Activated CD8-positive, alpha-beta memory T cell treated with anti-CD3 and anti-CD28 coated beads, Interleukin-2, amount 10 ng/mL, durations not matched to agents 7 days and 5 days (primary cell): ENCODE measurements at regions not wholly inside any gene's neighbourhood (a gene's known extent, or its start where the extent isn't known, plus 50 kb on each side); places are given as distances from the start of the nearest gene placed in this dataset.
"Not testable (repeated sequence)": the region's sequence is repeated elsewhere in the genome, so short reads cannot be mapped to it uniquely, and the experiment has no call there.

Experiments
- ATAC-seq: fragments of 150-1000 bp; cut with Tn5 transposase; one replicate; pipeline ENCODE4 v1.10.0; 2021; ENCODE audit warnings: moderate library complexity
- CTCF ChIA-PET: fragments of 350-600 bp; sonication (Branson Sonifier 250); formaldehyde crosslinking; loops from one replicate; lab custom pipeline; 2021; ENCODE audit warnings: antibody characterized with exemption; lab: Charles Lee
- DNase-seq: peaks from one replicate; pipeline ENCODE4 v3.0.0-alpha.2; 2020
- H3K27ac Mint-ChIP-seq: one replicate; pipeline ENCODE4 v1.8.0; 2021; ENCODE audit warnings: mild to moderate bottlenecking, mixed read lengths
- H3K27me3 Mint-ChIP-seq: one replicate; pipeline ENCODE4 v1.8.0; 2021; ENCODE audit warnings: mixed read lengths
- H3K36me3 Mint-ChIP-seq: one replicate; pipeline ENCODE4 v1.8.0; 2021; ENCODE audit warnings: mild to moderate bottlenecking, mixed read lengths
- H3K4me1 Mint-ChIP-seq: one replicate; pipeline ENCODE4 v1.8.0; 2021; ENCODE audit warnings: mixed read lengths
- H3K4me3 Mint-ChIP-seq: one replicate; pipeline ENCODE4 v1.8.0; 2021; ENCODE audit warnings: mild to moderate bottlenecking, moderate library complexity, mixed read lengths
- H3K9me3 Mint-ChIP-seq: one replicate; pipeline ENCODE4 v1.8.0; 2022; ENCODE audit warnings: low read depth, mixed read lengths

GRCh38 chr5:105659396-105659795 lies 2011.3 kb downstream of the EFNA5 start:
- Mint-ChIP-seq H3K27ac (no peak overlapping the region), H3K36me3 (no peaks in the 10 kb centered on the region)
- ATAC-seq, result no peak

GRCh38 chr5:105640328-105640727 lies 2030.4 kb downstream of the EFNA5 start:
- Mint-ChIP-seq H3K27ac (no peak overlapping the region), H3K27me3 (no peaks in the 10 kb centered on the region), H3K36me3 (no peaks in the 10 kb centered on the region), H3K4me1 (no peaks in the 10 kb centered on the region), H3K4me3 (no peak overlapping the region), H3K9me3 (peaks cover 7% of the 10 kb centered on the region)
- ATAC-seq (no peak), DNase-seq (no peak)
- CTCF ChIA-PET, result no interaction called here

More at GRCh38 chr5:105659396-105659795, 2011.3 kb downstream of the EFNA5 start:
- Mint-ChIP-seq H3K27me3 (no peaks in the 10 kb centered on the region), H3K4me3 (no peak overlapping the region), H3K9me3 (no peaks in the 10 kb centered on the region), H3K4me1 (no peaks in the 10 kb centered on the region)
- CTCF ChIA-PET, result no interaction called here
- no peak for DNase-seq

- ATAC-seq, result no peak
- Mint-ChIP-seq H3K36me3 (no peaks in the 10 kb centered on the region), H3K27me3 (no peaks in the 10 kb centered on the region), H3K4me1 (no peaks in the 10 kb centered on the region), H3K27ac (no peak overlapping the region), H3K9me3 (peaks cover 7% of the 10 kb centered on the region), H3K4me3 (no peak overlapping the region)
- CTCF ChIA-PET, result no interaction called here
- no peak for DNase-seq
Measured at GRCh38 chr5:105639511-105639910, 2031.2 kb downstream of the EFNA5 start.

GRCh38 chr5:105639068-105639467 lies 2031.7 kb downstream of the EFNA5 start:
- no peak for ATAC-seq
- DNase-seq, result no peak
- CTCF ChIA-PET, result no interaction called here

GRCh38 chr5:105638437-105638836 lies 2032.3 kb downstream of the EFNA5 start:
- H3K36me3 Mint-ChIP-seq, result no peaks in the 10 kb centered on the region
- CTCF ChIA-PET, result no interaction called here
- no peaks in the 10 kb centered on the region for H3K27me3 Mint-ChIP-seq
- DNase-seq (no peak), ATAC-seq (no peak)
- no peak overlapping the region for H3K4me3 Mint-ChIP-seq
- H3K27ac Mint-ChIP-seq, result no peak overlapping the region
- no peaks in the 10 kb centered on the region for H3K4me1 Mint-ChIP-seq
- H3K9me3 Mint-ChIP-seq, result peaks cover 7% of the 10 kb centered on the region

More at GRCh38 chr5:105639068-105639467, 2031.7 kb downstream of the EFNA5 start:
- no peaks in the 10 kb centered on the region for H3K36me3 Mint-ChIP-seq
- no peak overlapping the region for H3K4me3 Mint-ChIP-seq
- H3K9me3 Mint-ChIP-seq, result peaks cover 7% of the 10 kb centered on the region
- H3K27me3 Mint-ChIP-seq, result no peaks in the 10 kb centered on the region
- H3K27ac Mint-ChIP-seq, result no peak overlapping the region
- H3K4me1 Mint-ChIP-seq, result no peaks in the 10 kb centered on the region

GRCh38 chr5:105632043-105632442 lies 2038.7 kb downstream of the EFNA5 start:
- Mint-ChIP-seq H3K4me1 (no peaks in the 10 kb centered on the region), H3K9me3 (peaks cover 7% of the 10 kb centered on the region), H3K4me3 (no peak overlapping the region), H3K27me3 (no peaks in the 10 kb centered on the region), H3K27ac (no peak overlapping the region), H3K36me3 (no peaks in the 10 kb centered on the region)
- ATAC-seq, result no peak
- DNase-seq, result no peak
- CTCF ChIA-PET, result no interaction called here

GRCh38 chr5:105630803-105631202 lies 2039.9 kb downstream of the EFNA5 start:
- H3K36me3 Mint-ChIP-seq, result no peaks in the 10 kb centered on the region
- no peak overlapping the region for H3K27ac Mint-ChIP-seq
- no peaks in the 10 kb centered on the region for H3K27me3 Mint-ChIP-seq
- H3K4me3 Mint-ChIP-seq, result no peak overlapping the region
- H3K4me1 Mint-ChIP-seq, result no peaks in the 10 kb centered on the region
- CTCF ChIA-PET, result no interaction called here
- ATAC-seq (no peak), DNase-seq (no peak)
- peaks cover 8% of the 10 kb centered on the region for H3K9me3 Mint-ChIP-seq

GRCh38 chr5:105619725-105620124 lies 2051.0 kb downstream of the EFNA5 start:
- Mint-ChIP-seq H3K9me3 (peaks cover 4% of the 10 kb centered on the region), H3K36me3 (no peaks in the 10 kb centered on the region), H3K4me3 (no peak overlapping the region), H3K27ac (no peak overlapping the region), H3K27me3 (no peaks in the 10 kb centered on the region), H3K4me1 (no peaks in the 10 kb centered on the region)
- DNase-seq (no peak), ATAC-seq (no peak)
- CTCF ChIA-PET, result no interaction called here

GRCh38 chr5:105617436-105618215 lies 2053.1 kb downstream of the EFNA5 start:
- H3K4me1 Mint-ChIP-seq, result no peaks in the 10 kb centered on the region
- H3K36me3 Mint-ChIP-seq, result no peaks in the 10 kb centered on the region
- peaks cover 4% of the 10 kb centered on the region for H3K9me3 Mint-ChIP-seq
- DNase-seq (no peak), ATAC-seq (no peak)
- no peak overlapping the region for H3K4me3 Mint-ChIP-seq
- H3K27ac Mint-ChIP-seq, result no peak overlapping the region
- CTCF ChIA-PET, result no interaction called here
- H3K27me3 Mint-ChIP-seq, result no peaks in the 10 kb centered on the region

- H3K36me3 Mint-ChIP-seq, result no peaks in the 10 kb centered on the region
- no peaks in the 10 kb centered on the region for H3K27me3 Mint-ChIP-seq
- H3K27ac Mint-ChIP-seq, result no peak overlapping the region
- H3K4me1 Mint-ChIP-seq, result no peaks in the 10 kb centered on the region
- CTCF ChIA-PET, result no interaction called here
- no peaks in the 10 kb centered on the region for H3K9me3 Mint-ChIP-seq
- DNase-seq, result no peak
- ATAC-seq, result no peak
- H3K4me3 Mint-ChIP-seq, result no peak overlapping the region
Measured at GRCh38 chr5:105616599-105616998, 2054.0 kb upstream of the NUDT12 start.

- H3K27me3 Mint-ChIP-seq, DNase-seq, H3K4me3 Mint-ChIP-seq, ATAC-seq, CTCF ChIA-PET, H3K36me3 Mint-ChIP-seq, H3K4me1 Mint-ChIP-seq, H3K27ac Mint-ChIP-seq: not testable (repeated sequence)
- H3K9me3 Mint-ChIP-seq, result peaks cover 10% of the 10 kb centered on the region
Measured at GRCh38 chr5:105602406-105602805, 2039.8 kb upstream of the NUDT12 start.

GRCh38 chr5:105593011-105593760 lies 2030.6 kb upstream of the NUDT12 start:
- ATAC-seq (no peak), DNase-seq (no peak)
- no peak overlapping the region for H3K27ac Mint-ChIP-seq
- H3K9me3 Mint-ChIP-seq, result peaks cover 6% of the 10 kb centered on the region
- H3K36me3 Mint-ChIP-seq, result no peaks in the 10 kb centered on the region
- H3K4me1 Mint-ChIP-seq, result no peaks in the 10 kb centered on the region
- H3K4me3 Mint-ChIP-seq, result no peak overlapping the region
- H3K27me3 Mint-ChIP-seq, result no peaks in the 10 kb centered on the region
- CTCF ChIA-PET, result no interaction called here

GRCh38 chr5:105587963-105588662 lies 2025.5 kb upstream of the NUDT12 start:
- Mint-ChIP-seq H3K27ac (no peak overlapping the region), H3K27me3 (no peaks in the 10 kb centered on the region), H3K36me3 (no peaks in the 10 kb centered on the region), H3K9me3 (peaks cover 5% of the 10 kb centered on the region), H3K4me1 (peaks cover 1% of the 10 kb centered on the region), H3K4me3 (no peak overlapping the region)
- CTCF ChIA-PET, result no interaction called here
- no peak for DNase-seq
- ATAC-seq, result no peak
